ENCODE measurements at regions not wholly inside any gene's neighbourhood (a gene's known extent, or its start where the extent isn't known, plus 50 kb on each side); places are given as distances from the start of the nearest gene placed in this dataset.

DNA sequence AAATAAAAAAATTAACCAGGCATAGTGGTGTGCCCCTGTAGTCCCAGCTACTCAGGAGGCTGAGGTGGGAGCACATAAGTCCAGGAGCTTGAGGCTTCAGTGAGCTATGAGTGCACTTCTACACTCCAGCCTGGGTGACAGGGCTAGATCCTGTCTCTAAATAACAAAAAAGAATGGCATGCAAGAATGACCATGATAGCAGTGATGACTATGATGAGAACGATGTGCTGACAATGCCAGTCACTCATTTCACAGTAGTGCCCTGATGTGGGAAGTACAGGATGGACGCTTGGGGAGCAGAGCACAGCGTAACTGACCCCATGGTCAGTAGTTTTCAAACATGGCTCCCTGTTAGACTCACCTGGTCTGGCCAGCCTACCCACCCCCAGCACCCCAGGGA is 139.1 kb downstream of the VAPA start:
- no peaks in the 10 kb centered on the region for H3K4me1 ChIP-seq (ENCODE audit: control insufficient read depth, insufficient read depth, low read length)
- TF ChIP-seq TCF7L2 (IDR thresholded peaks at IDR 0.05; ENCODE audit: low read depth, low read length) (no peak), CTCF (IDR thresholded peaks at IDR 0.05) (no peak), SIN3A (IDR thresholded peaks at IDR 0.05; ENCODE audit: borderline replicate concordance, insufficient read depth, low read depth, low read length) (no peak), POLR2AphosphoS5 (IDR thresholded peaks at IDR 0.05; ENCODE audit: low read depth, low read length) (no peak)
- TF ChIP-seq, protein P1, sequence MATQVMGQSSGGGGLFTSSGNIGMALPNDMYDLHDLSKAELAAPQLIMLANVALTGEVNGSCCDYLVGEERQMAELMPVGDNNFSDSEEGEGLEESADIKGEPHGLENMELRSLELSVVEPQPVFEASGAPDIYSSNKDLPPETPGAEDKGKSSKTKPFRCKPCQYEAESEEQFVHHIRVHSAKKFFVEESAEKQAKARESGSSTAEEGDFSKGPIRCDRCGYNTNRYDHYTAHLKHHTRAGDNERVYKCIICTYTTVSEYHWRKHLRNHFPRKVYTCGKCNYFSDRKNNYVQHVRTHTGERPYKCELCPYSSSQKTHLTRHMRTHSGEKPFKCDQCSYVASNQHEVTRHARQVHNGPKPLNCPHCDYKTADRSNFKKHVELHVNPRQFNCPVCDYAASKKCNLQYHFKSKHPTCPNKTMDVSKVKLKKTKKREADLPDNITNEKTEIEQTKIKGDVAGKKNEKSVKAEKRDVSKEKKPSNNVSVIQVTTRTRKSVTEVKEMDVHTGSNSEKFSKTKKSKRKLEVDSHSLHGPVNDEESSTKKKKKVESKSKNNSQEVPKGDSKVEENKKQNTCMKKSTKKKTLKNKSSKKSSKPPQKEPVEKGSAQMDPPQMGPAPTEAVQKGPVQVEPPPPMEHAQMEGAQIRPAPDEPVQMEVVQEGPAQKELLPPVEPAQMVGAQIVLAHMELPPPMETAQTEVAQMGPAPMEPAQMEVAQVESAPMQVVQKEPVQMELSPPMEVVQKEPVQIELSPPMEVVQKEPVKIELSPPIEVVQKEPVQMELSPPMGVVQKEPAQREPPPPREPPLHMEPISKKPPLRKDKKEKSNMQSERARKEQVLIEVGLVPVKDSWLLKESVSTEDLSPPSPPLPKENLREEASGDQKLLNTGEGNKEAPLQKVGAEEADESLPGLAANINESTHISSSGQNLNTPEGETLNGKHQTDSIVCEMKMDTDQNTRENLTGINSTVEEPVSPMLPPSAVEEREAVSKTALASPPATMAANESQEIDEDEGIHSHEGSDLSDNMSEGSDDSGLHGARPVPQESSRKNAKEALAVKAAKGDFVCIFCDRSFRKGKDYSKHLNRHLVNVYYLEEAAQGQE (IDR thresholded peaks at IDR 0.05; ENCODE audit: insufficient read depth in 1 of 2, low read depth in 2 of 2, low read length in 1 of 2): no peak
- BruUV-seq (replicated peaks): no TSS peak
- no peaks in the 10 kb centered on the region for H3K9me3 ChIP-seq (ENCODE audit: control insufficient read depth, insufficient read depth, low read depth, low read length)
- CTCF ChIA-PET: no interaction called here
- peaks cover 3% of the 10 kb centered on the region; the same call in 1 of the 2 replicates for H3K27me3 ChIP-seq (ENCODE audit: control insufficient read depth, insufficient read depth, low read length)
- intact Hi-C loops (cut with micrococcal nuclease; ENCODE audit: unreplicated experiment) (no loop called here), in situ Hi-C loops (cut with HindIII; ENCODE audit: low pct_unique_long_range_greater_than_20kb, low sequenced_read_pairs) (no loop called here)
- POLR2A ChIA-PET: no interaction called here
- ATAC-seq: no peak
- H3K4me3 ChIP-seq (ENCODE audit: low read depth in 2 of 2, low read length in 2 of 2): no peak overlapping the region
- no peaks in the 10 kb centered on the region for H3K36me3 ChIP-seq (ENCODE audit: control insufficient read depth, insufficient read depth, low read length)
- no peak for DNase-seq (ENCODE audit: low read depth, low spot score)
- no peak overlapping the region for H3K27ac ChIP-seq (ENCODE audit: low read length)

- no TSS peak for BruUV-seq (replicated peaks)
- H3K36me3 ChIP-seq (ENCODE audit: control insufficient read depth, insufficient read depth, low read length): no peaks in the 10 kb centered on the region
- in situ Hi-C loops (cut with HindIII; ENCODE audit: low pct_unique_long_range_greater_than_20kb, low sequenced_read_pairs) (no loop called here), intact Hi-C loops (cut with micrococcal nuclease; ENCODE audit: unreplicated experiment) (no loop called here)
- no peak for DNase-seq (ENCODE audit: low read depth, low spot score)
- ATAC-seq: no peak
- no peaks in the 10 kb centered on the region for H3K9me3 ChIP-seq (ENCODE audit: control insufficient read depth, insufficient read depth, low read depth, low read length)
- H3K4me1 ChIP-seq (ENCODE audit: control insufficient read depth, insufficient read depth, low read length): no peaks in the 10 kb centered on the region
- H3K27me3 ChIP-seq (ENCODE audit: control insufficient read depth, insufficient read depth, low read length): no peaks in the 10 kb centered on the region; the same call in 1 of the 2 replicates
- ChIA-PET CTCF (no interaction called here), POLR2A (no interaction called here)
- H3K4me3 ChIP-seq (ENCODE audit: low read depth in 2 of 2, low read length in 2 of 2): no peak overlapping the region
- TF ChIP-seq SIN3A (IDR thresholded peaks at IDR 0.05; ENCODE audit: borderline replicate concordance, insufficient read depth, low read depth, low read length) (no peak), CTCF (IDR thresholded peaks at IDR 0.05) (no peak), POLR2AphosphoS5 (IDR thresholded peaks at IDR 0.05; ENCODE audit: low read depth, low read length) (no peak), TCF7L2 (IDR thresholded peaks at IDR 0.05; ENCODE audit: low read depth, low read length) (no peak)
- TF ChIP-seq, protein P1 (IDR thresholded peaks at IDR 0.05; ENCODE audit: insufficient read depth in 1 of 2, low read depth in 2 of 2, low read length in 1 of 2): no peak
- no peak overlapping the region for H3K27ac ChIP-seq (ENCODE audit: low read length)
These were observed 140.0 kb downstream of the VAPA start for GRCh38 chr18:10053861-10054260.

All from Panc1 (cell line).